Inflammatory macrophage (primary cell): ENCODE measurements at regions not wholly inside any gene's neighbourhood (a gene's known extent, or its start where the extent isn't known, plus 50 kb on each side); places are given as distances from the start of the nearest gene placed in this dataset.
"Not testable (repeated sequence)": the region's sequence is repeated elsewhere in the genome, so short reads cannot be mapped to it uniquely, and the experiment has no call there.

Experiments used
- DNase-seq, 2 donors: peaks; one replicate each; pipeline ENCODE4 v3.0.0-alpha.2; 2020 to 2022

DNA sequence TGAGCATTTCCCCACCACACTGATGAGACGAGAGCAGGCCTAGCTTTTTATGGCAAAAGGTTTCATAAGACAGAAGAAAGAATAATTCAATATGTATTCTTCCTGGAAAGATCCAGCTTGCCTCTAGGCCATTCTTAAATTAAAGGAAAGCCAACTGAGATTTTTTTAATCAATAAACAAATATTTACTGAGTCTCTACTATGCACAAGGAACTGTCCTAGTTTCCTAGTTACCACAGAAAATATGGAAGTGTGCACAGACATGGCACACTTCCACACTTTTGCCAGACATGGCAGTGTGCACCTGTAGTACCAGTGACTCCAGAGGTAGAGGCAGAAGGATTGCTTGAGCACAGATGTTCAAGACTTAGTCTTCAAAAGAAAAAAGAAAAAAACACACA, 281.0 kb downstream of the CETN3 start:
- no peak for DNase-seq

- DNase-seq, result no peak
Observed at GRCh38 chr5:90119531-90119971, 290.0 kb downstream of the CETN3 start.

DNA sequence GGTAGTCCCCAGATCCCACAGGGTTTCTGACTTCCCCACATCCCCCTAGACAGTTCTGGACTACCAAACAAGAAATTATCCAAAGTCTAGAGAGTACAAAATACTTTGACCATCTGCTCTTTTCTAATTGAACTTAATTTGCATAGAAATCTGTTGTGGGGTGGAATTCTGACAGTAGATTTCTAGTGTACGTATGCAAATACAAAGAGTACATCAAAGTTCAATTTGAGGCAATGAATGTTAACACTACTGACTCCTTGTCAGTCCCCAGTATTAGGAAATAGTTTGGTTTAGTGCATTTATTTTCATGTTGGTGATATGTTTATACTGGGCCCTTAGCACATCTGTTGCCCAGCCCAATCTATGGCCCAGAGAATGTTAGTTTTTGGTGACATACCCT, 292.6 kb downstream of the CETN3 start:
- DNase-seq, result no peak

GRCh38 chr5:90113108-90113507, 296.4 kb downstream of the CETN3 start:
- no peak for DNase-seq

DNA sequence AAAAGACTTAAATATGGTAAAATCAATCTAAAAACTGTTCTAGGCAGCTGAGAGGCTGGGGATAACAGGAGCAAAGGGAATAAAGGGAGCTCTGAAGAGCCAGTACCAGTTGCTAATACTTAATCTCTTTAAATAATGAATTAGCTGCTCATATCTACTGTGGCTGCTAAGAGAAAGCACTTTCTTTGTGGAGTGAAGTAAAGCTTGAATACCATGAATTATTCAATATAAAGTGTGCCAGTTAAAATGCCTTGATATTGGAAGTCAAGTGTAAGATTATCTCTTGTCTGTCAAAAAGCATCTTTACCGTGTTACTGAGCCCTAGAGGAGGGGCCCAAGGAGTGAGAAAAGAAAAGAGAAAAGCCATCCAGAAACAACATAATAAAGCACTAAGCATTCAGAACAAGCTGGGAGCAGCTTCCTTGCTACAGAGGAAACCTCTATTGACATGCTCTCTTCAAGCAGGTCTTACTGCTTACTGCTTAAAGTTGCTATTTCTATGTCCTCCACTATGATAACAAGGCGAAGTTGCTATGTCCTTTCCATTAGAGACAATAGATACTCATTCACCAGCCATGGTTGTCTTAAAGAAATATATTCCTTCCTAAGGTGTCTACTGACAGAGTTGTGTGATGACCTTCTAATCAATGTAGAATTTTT, 297.4 kb downstream of the CETN3 start:
- no peak for DNase-seq

- no peak for DNase-seq
Observed at GRCh38 chr5:90111364-90112032, 298.1 kb downstream of the CETN3 start.

DNA sequence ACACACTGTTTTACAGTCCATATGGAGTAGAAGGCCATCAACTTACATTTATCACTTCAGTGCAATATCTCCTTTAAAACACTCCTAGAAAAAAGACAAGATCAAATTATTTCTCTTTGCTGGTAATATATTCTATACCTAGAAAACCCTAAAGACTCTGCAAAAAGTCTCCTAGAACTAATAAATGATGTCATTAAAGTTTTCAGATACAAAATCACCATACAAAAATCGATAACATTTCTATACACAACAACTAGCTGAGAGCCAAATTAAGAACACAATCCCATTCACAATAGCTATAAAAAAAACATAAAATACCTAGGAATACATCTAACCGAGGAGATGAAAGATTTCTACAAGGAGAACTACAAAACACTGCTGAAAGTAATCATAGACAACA, 300.3 kb downstream of the CETN3 start:
- no peak for DNase-seq

DNA sequence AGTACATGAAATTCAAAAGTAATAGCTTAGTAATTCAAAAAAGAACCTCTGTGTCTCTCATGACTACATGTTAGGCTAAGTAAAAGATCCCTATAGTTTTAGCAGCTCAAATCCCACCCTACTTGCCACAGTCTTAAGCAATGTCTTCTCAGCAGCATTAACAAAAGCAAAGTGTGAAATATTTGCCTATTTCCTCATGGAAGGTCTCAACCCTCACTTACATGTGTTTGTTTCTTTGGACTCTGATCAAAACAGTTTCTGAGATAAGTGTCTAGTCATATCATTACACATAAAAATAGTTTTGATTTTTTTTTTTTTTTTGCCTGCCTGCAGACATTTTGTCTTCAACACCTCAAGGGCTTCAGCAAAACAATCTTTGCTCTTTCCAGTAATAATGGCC, 310.5 kb downstream of the CETN3 start:
- DNase-seq, result no peak

- no peak for DNase-seq
Observed at GRCh38 chr5:90097082-90097477, 312.5 kb downstream of the CETN3 start.

GRCh38 chr5:90096415-90097081, 313.0 kb downstream of the CETN3 start:
- peak in 1 of 2 donors; percentile 17 for DNase-seq

GRCh38 chr5:90095292-90096060, 314.1 kb downstream of the CETN3 start:
- DNase-seq, result no peak

GRCh38 chr5:90093751-90094485, 315.6 kb downstream of the CETN3 start:
- no peak for DNase-seq

DNA sequence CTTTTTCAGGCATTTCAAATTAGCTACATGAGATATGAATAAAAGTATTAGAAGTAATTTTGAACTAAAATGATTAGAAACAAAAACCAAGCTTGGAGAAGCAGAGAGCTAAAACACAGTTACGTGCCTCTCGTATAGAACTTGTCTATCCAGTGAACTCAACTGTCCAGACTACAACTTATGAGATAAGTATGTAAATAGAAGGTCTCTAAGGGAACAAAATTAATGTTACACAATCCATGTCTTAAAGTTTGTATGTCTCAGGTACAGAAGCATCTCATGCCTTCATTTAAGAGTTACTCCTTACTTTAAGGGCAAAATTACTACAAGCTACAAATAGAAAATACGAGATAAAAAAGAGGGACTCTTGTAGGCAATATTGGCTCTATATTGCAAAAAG, 316.8 kb downstream of the CETN3 start:
- DNase-seq, result no peak

DNA sequence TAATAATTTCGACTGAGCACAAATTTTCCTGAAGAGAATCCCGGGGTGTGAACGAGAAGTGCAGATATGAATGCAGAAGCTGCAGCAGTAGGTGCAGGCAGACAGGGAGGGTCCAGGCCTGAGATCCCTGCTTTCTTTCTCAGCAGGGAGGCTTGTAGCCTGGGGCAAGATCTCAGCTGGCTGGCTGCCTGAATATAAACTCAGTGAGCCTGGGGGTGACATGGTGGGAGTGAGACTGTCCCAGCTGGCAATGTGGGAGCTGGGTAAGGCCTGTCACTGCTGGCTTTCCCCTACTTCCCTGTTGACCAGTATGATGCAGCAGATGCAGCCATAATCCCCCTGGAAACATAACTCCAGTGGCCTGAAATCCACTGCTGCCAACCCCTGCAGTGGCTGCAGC, 325.2 kb downstream of the CETN3 start:
- DNase-seq, result no peak

GRCh38 chr5:90073026-90073570, 336.5 kb downstream of the CETN3 start:
- not testable (repeated sequence) for DNase-seq

- DNase-seq, result no peak
Observed at GRCh38 chr5:90071656-90072055, 337.9 kb downstream of the CETN3 start.

- DNase-seq, result no peak
Observed at GRCh38 chr5:90071066-90071465, 338.5 kb downstream of the CETN3 start.

DNA sequence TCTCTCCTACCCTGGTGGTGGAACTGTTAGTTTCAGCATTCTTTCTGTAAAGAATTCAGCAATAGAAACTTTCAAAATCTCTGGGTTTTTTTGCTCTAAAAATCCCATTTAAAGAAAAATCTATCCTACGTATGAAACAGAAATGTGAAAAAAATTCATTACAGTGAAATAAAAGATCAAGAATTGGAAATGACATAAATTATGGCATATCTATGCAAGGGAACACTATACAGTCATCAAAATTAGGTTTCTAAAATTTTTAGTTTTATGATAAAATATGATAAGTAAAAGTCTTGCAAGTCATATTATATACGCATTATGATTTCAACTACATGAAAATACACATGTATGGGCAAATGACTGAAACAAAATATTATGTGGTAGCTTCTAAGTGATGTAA, 342.6 kb downstream of the CETN3 start:
- no peak for DNase-seq

DNA sequence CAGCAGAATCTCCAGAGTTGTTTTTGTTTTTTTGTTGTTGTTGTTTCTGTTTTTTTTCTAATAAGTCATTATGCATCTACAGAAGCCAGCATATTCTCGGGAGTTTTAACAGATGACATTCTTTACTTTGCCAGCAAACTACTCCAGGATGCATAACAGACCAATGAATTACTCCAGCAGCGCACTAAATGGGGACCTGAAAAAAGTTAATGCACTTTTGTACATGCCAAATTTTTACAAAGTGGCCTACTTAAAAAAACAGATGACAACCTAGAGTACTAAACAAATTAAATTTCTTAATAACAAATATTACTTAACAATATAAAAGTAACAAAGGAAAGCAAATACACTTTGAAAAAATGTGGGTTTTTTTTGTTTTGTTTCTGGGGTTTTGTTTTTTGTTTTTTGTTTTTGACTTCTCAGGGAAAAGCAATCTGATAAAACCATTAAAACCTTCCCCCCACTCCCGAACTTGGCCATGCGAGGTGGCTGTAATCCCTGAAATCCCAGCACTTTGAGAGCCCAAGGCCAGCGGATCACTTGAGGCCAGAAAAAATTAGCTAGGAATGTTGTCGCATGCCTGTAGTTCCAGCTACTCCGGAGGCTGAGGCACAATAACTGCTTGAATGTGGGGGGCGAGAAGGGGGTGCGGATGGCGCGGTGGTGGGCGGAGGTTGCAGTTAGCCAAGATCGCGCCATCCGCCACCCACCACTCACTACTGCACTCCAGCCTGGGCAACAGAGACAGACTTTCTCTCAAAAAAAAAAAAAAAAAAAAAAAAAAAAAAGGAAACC, 352.4 kb downstream of the CETN3 start:
- DNase-seq, result no peak

- no peak for DNase-seq
Observed at GRCh38 chr5:90055831-90056328, 353.7 kb downstream of the CETN3 start.

- no peak for DNase-seq
Observed at GRCh38 chr5:90054612-90055011, 354.9 kb downstream of the CETN3 start.
